ENCODE measurements at regions not wholly inside any gene's neighbourhood (a gene's known extent, or its start where the extent isn't known, plus 50 kb on each side); places are given as distances from the start of the nearest gene placed in this dataset.

DNA sequence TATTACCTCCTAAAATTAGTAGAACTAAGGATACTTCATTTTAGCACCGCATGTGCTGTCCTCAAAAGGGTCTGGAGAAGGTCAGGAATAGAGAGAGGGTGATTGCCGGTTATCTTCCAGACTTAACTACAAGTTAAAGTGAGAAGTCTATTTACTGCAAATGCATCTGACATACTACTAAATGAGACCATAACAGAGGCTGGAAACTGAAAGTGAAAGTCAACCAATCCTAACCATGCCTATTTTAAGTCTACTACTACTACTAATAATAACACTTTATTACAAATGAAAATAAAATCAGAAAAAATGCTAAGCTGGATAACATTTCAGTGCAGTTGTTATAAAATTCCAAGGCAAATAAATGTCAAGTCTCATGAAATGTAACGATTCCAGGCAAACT, 244.7 kb downstream of the KIF20B start:
- ATAC-seq, result no peak
- DNase-seq, result no peak
- H3K36me3 ChIP-seq, result no peaks in the 10 kb centered on the region
- intact Hi-C loops (cut with DNase I), result no loop called here
- FAIRE-seq, result no peak
- TF ChIP-seq, protein P1, sequence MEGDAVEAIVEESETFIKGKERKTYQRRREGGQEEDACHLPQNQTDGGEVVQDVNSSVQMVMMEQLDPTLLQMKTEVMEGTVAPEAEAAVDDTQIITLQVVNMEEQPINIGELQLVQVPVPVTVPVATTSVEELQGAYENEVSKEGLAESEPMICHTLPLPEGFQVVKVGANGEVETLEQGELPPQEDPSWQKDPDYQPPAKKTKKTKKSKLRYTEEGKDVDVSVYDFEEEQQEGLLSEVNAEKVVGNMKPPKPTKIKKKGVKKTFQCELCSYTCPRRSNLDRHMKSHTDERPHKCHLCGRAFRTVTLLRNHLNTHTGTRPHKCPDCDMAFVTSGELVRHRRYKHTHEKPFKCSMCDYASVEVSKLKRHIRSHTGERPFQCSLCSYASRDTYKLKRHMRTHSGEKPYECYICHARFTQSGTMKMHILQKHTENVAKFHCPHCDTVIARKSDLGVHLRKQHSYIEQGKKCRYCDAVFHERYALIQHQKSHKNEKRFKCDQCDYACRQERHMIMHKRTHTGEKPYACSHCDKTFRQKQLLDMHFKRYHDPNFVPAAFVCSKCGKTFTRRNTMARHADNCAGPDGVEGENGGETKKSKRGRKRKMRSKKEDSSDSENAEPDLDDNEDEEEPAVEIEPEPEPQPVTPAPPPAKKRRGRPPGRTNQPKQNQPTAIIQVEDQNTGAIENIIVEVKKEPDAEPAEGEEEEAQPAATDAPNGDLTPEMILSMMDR (IDR thresholded peaks at IDR 0.05), result no peak
- 64 to 75% methylated on average over 3 of the region's 3 CpGs for WGBS, 2 donors
- no peaks in the 10 kb centered on the region for H3K27me3 ChIP-seq
- no peaks in the 10 kb centered on the region for H3K9me3 ChIP-seq
- H3K27ac ChIP-seq, result no peak overlapping the region
- no peaks in the 10 kb centered on the region for H3K4me1 ChIP-seq
- no peak overlapping the region for H3K4me3 ChIP-seq

DNA sequence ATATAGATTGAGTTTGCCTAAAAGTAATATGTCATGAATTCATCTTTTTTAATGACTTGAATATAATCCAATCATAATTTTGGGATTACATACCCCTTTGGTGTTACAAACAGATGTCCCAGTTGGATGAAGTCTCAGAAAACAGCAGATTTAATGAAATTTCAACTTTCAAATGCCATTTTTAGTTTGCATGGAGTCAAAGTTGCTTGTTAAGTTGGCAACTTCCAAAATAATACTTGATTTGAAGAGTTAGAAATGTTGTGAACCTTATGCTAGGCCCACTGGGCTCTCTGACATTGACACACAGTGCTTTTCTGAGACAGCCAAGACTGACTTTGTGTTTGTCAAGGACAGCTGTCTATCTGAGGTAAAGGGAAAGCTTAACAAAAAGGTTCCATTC, 248.1 kb downstream of the KIF20B start:
- no peak for FAIRE-seq
- intact Hi-C loops (cut with DNase I), result no loop called here
- Histone ChIP-seq H3K4me3 (no peak overlapping the region), H3K9me3 (no peaks in the 10 kb centered on the region), H3K4me1 (no peaks in the 10 kb centered on the region), H3K36me3 (no peaks in the 10 kb centered on the region), H3K27me3 (no peaks in the 10 kb centered on the region), H3K27ac (no peak overlapping the region)
- ATAC-seq, result no peak
- TF ChIP-seq, protein P1 (IDR thresholded peaks at IDR 0.05), result no peak
- no peak for DNase-seq

- H3K27me3 ChIP-seq, result no peaks in the 10 kb centered on the region
- TF ChIP-seq, protein P1 (IDR thresholded peaks at IDR 0.05), result no peak
- 66 to 93% methylated on average over 1 of the region's 1 CpG for WGBS, 2 donors
- H3K9me3 ChIP-seq, result no peaks in the 10 kb centered on the region
- no peak for ATAC-seq
- no peaks in the 10 kb centered on the region for H3K36me3 ChIP-seq
- H3K4me1 ChIP-seq, result no peaks in the 10 kb centered on the region
- no peak for DNase-seq
- FAIRE-seq, result no peak
- no peak overlapping the region for H3K4me3 ChIP-seq
- intact Hi-C loops (cut with DNase I), result no loop called here
- no peak overlapping the region for H3K27ac ChIP-seq
These were observed 250.9 kb downstream of the KIF20B start for GRCh38 chr10:89952325-89952724.

GRCh38 chr10:89952751-89953150, 251.4 kb downstream of the KIF20B start:
- intact Hi-C loops (cut with DNase I), result no loop called here

GRCh38 chr10:89954061-89954460, 252.7 kb downstream of the KIF20B start:
- no peaks in the 10 kb centered on the region for H3K27me3 ChIP-seq
- intact Hi-C loops (cut with DNase I), result no loop called here
- no peaks in the 10 kb centered on the region for H3K36me3 ChIP-seq
- no peaks in the 10 kb centered on the region for H3K4me1 ChIP-seq
- 30 to 55% methylated on average over 3 of the region's 3 CpGs for WGBS, 2 donors
- FAIRE-seq, result no peak
- H3K4me3 ChIP-seq, result no peak overlapping the region
- no peak for DNase-seq
- H3K27ac ChIP-seq, result no peak overlapping the region
- no peak for ATAC-seq
- H3K9me3 ChIP-seq, result no peaks in the 10 kb centered on the region
- TF ChIP-seq, protein P1 (IDR thresholded peaks at IDR 0.05), result no peak

More at GRCh38 chr10:89952751-89953150, 251.4 kb downstream of the KIF20B start:
- no peaks in the 10 kb centered on the region for H3K36me3 ChIP-seq
- no peaks in the 10 kb centered on the region for H3K9me3 ChIP-seq
- ATAC-seq, result no peak
- no peak overlapping the region for H3K4me3 ChIP-seq
- DNase-seq, result no peak
- TF ChIP-seq, protein P1 (IDR thresholded peaks at IDR 0.05), result no peak
- H3K27ac ChIP-seq, result no peak overlapping the region
- H3K27me3 ChIP-seq, result no peaks in the 10 kb centered on the region
- FAIRE-seq, result no peak
- no peaks in the 10 kb centered on the region for H3K4me1 ChIP-seq
